Lower lobe of right lung (tissue), 2 donors: ENCODE measurements at regions not wholly inside any gene's neighbourhood (a gene's known extent, or its start where the extent isn't known, plus 50 kb on each side); places are given as distances from the start of the nearest gene placed in this dataset.

ENCODE experiments used
- ATAC-seq, 2 donors: fragments of 200-7000 bp; cut with Tn5 transposase; one replicate each; pipeline ENCODE4 v1.9.1; 2020 to 2022; ENCODE audit warnings: mild to moderate bottlenecking in 2 of 2, moderate library complexity in 2 of 2
- DNase-seq: peaks from one replicate; pipeline ENCODE4 v3.0.0-alpha.2; 2020
- H3K27ac ChIP-seq: fragments of 200-600 bp; one replicate; pipeline ENCODE4 v1.8.0; 2022
- H3K27me3 ChIP-seq: fragments of 200-600 bp; one replicate; pipeline ENCODE4 v1.8.0; 2022; ENCODE audit warnings: low read depth
- H3K36me3 ChIP-seq: fragments of 200-600 bp; one replicate; pipeline ENCODE4 v1.8.0; 2022; ENCODE audit warnings: mild to moderate bottlenecking
- H3K4me1 ChIP-seq: fragments of 200-600 bp; one replicate; pipeline ENCODE4 v1.8.0; 2022
- H3K4me3 ChIP-seq: fragments of 200-600 bp; one replicate; pipeline ENCODE4 v1.8.0; 2022; ENCODE audit warnings: mild to moderate bottlenecking
- H3K9me3 ChIP-seq: fragments of 200-600 bp; one replicate; pipeline ENCODE4 v1.8.0; 2022
- CTCF ChIP-seq: fragments of 200-600 bp; IDR thresholded peaks from one replicate; pipeline ENCODE4 v1.8.0; 2022; ENCODE audit warnings: antibody characterized with exemption, mild to moderate bottlenecking
- intact Hi-C: fragments of 100-400 bp; cut with DNase I; formaldehyde crosslinking; loops from one replicate; pipeline ENCODE4 v1.11.0; 2022
- donor health status: DM: no; HTN: yes; CAD: no; lungs with severe emphysema.

- no peak overlapping the region for H3K4me3 ChIP-seq
- H3K27ac ChIP-seq: no peak overlapping the region
Measured at GRCh38 chr4:3826247-3827172, 60.3 kb downstream of the ADRA2C start.

GRCh38 chr4:3827616-3828492 is 61.7 kb downstream of the ADRA2C start:
- Histone ChIP-seq H3K27ac (no peak overlapping the region), H3K4me3 (peak overlapping the region; percentile 10)

More at GRCh38 chr4:3826247-3827172, 60.3 kb downstream of the ADRA2C start:
- intact Hi-C loops: no loop called here
- peaks cover 2% of the 10 kb centered on the region for H3K27me3 ChIP-seq
- H3K9me3 ChIP-seq: no peaks in the 10 kb centered on the region
- no peaks in the 10 kb centered on the region for H3K36me3 ChIP-seq
- no peak for TF ChIP-seq CTCF
- DNase-seq (peak; percentile 32), ATAC-seq (no peak)
- H3K4me1 ChIP-seq: peaks cover 9% of the 10 kb centered on the region

GRCh38 chr4:3828546-3828945 is 62.4 kb downstream of the ADRA2C start:
- Histone ChIP-seq H3K27ac (no peak overlapping the region), H3K36me3 (no peaks in the 10 kb centered on the region), H3K27me3 (no peaks in the 10 kb centered on the region), H3K9me3 (no peaks in the 10 kb centered on the region), H3K4me1 (peaks cover 9% of the 10 kb centered on the region), H3K4me3 (no peak overlapping the region)
- intact Hi-C loops: no loop called here
- TF ChIP-seq CTCF: no peak
- no peak for ATAC-seq
- DNase-seq: peak; percentile 32

More at GRCh38 chr4:3827616-3828492, 61.7 kb downstream of the ADRA2C start:
- no peaks in the 10 kb centered on the region for H3K27me3 ChIP-seq
- no peaks in the 10 kb centered on the region for H3K36me3 ChIP-seq
- ATAC-seq (peak; percentile 84 to 86), DNase-seq (peak; percentile 82)
- peaks cover 9% of the 10 kb centered on the region for H3K4me1 ChIP-seq
- intact Hi-C loops: no loop called here
- H3K9me3 ChIP-seq: no peaks in the 10 kb centered on the region
- no peak for TF ChIP-seq CTCF

GRCh38 chr4:3829211-3829955 is 63.2 kb downstream of the ADRA2C start:
- Histone ChIP-seq H3K36me3 (no peaks in the 10 kb centered on the region), H3K27me3 (peaks cover 4% of the 10 kb centered on the region), H3K9me3 (no peaks in the 10 kb centered on the region), H3K27ac (no peak overlapping the region), H3K4me1 (peaks cover 9% of the 10 kb centered on the region), H3K4me3 (no peak overlapping the region)
- no peak for ATAC-seq
- peak; percentile 25 for DNase-seq
- intact Hi-C loops: no loop called here
- no peak for TF ChIP-seq CTCF
